HG03280 (cell line): ENCODE measurements at regions not wholly inside any gene's neighbourhood (a gene's known extent, or its start where the extent isn't known, plus 50 kb on each side); places are given as distances from the start of the nearest gene placed in this dataset.

Experiments used
- ATAC-seq: cut with Tn5 transposase; IDR thresholded peaks from one replicate; pipeline ENCODE4 v1.9.1; 2021; ENCODE audit warnings: mild to moderate bottlenecking, moderate library complexity; ENCODE audit not compliant: unreplicated experiment

DNA sequence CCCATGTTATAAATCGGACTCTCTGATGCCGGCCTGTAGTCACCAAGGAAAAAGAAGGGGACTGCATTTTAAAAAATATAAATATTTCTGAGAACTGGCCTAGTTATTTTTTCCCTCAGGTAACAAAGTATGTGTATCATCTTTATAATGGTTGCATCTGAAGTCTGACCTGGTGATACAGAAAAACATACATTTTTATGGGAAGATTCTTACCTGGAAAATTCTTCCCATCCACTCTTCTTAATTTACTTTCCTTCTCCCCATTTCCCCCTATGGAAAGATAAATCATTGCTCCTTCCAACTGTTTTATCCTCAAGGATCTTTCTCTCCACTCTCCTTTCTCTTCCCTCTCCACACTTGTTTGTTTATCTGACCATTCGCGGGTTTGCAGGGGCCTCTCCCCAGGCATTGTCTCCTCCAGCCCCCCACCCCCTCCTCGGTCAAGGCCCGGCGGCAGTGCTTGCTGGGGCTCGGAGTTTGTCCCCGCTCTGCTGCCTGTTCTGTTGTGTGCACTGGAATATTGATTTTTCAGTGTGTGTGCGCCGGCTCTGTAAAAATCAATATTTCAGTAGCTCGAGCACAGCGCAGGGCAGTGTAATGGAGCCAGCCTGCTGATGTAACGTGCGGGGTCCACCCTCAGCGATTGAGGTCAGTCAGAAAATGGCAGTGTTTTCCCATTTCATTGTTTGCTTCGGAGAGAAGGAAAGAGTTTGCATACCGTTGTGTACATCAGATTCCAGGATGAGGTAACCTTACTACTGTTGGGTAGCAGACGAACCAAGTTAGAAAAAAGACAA lies 199.5 kb upstream of the NFE2L3 start:
- ATAC-seq: no peak

DNA sequence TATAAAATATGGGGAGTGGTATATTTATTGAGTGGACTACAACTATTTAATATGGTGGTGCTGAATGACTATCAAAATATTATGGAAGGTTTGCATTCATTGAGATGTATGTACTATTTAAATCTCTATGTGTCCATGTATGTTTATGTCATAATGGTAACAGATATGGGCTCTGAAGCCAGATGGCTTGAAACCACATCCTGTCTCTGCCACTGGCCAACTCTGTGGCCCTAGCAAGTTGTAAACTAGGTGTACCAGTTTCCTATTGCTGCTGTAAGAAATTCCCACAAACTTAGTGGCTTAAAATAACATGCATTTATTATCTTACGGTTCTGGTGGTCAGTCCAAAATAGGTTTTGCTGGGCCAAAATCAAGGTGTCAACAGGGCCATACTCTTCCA lies 198.1 kb upstream of the NFE2L3 start:
- ATAC-seq: no peak

DNA sequence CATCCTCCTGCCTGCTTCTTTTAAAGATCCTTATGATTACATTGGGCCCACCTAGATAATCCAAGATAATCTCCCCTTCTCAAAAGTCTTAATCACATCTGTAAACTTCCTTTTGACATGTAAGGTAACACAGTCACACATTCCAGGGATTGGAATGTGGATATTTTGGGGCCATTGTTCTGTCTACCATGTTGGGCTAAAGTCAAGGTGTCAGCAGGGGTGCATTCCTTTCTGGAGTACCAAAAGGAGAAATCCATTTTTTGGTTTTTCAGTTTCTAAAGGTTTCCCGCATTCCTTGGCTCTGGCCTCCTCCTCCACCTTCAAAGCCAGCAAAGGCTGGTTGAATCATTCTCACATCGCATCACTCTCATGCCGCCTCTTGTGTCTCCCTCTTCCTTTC lies 197.6 kb upstream of the NFE2L3 start:
- ATAC-seq: no peak

DNA sequence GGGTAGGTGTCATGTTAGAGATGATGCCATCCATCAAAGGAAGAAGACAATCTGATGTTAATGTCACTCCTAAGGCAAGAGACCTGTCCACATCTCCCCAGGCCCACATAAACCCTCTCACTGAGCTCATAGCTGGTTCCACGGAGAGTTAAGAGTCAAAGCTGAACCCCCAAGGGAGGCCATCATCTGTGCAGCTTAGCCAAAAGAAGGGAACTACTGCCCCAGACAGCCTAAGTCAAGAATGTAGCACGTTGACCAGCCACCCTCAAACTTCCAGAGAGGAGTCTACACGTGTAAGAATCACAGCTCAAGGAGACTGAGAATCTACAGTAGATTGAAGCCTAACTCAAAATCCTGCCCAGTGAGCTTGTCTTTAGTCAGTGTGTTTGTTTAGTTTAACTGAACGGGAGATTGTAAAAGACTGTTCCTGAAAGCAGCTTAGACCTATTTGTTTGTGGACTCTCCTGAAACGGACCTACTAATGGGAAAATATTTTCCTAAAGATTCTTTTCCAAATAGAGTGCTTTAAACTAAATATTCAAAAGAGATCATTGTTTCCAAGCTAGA lies 192.7 kb upstream of the NFE2L3 start:
- no peak for ATAC-seq

DNA sequence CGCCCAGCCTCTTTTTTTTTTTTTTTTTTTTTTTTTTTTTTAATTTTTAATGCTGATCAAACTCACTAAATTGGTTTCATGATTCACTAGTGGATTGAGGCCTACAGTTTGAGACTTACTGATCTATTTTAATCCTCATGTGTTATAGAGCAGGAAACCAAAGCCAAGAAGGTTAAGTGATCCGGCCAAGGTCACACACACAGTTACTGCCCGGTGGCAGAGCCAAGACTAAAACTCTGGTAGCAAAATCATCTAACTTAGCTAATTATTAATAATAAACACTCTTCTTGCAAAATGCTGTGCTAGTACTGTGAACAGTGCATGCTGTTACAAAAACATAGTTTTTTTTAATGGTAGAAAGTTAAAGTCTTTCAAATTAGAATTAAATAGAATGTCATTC lies 188.3 kb upstream of the NFE2L3 start:
- no peak for ATAC-seq

DNA sequence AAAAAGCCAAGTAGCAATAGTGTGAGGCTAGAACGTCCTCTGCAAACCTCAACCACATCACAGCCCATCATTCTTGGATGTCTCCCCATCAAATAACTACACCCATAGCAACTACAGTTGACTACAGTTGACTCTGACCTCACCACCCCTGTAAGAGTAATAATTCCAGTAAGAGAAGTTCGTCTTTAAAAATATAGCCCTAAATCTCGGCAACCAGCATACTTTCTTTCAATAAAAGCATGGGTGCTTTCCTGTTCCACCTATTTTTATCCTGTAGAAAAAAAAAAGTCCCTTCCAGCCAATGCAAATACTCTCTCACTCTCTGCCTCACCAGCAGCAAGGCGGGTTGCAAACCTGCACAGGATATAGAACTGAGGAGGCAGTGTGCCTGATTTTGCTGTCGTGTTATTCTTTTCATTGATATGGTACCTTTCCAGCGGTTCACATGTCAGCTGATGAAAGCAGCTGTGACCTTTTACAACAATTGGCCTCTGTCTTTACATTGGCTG lies 187.5 kb upstream of the NFE2L3 start:
- ATAC-seq: peak; percentile 31

DNA sequence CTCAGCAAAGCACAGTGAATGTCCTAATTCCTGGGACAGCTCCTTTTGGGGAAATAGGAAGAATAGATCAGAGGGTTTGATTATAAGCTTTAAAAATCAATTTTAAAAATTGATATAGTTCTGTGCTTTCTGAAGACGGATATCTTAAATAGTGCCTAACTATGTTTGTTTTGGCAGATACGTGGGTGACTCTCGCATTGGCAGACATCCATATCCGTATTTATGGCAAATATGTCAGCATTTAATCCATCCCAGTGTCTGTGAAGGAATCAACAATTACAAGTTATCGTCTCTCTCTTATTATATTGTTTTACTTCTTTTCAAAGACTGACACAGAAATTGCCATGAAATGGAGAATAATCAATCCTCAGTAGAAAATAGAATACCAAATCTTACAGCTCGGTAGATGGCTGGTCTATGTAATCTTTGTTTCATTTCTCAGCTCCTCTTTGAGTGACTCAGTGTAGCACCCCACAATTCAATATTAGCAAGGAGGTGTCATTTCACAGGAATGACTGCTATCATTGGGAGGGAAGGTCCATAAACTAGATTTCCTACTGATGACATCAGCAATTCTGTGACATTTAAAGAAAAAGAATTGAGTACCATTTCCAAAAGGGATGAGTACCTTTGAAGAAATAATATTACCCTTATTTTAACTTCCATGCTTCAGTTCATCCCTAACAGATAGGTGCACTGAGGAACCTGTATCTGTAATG lies 186.4 kb upstream of the NFE2L3 start:
- ATAC-seq: no peak

DNA sequence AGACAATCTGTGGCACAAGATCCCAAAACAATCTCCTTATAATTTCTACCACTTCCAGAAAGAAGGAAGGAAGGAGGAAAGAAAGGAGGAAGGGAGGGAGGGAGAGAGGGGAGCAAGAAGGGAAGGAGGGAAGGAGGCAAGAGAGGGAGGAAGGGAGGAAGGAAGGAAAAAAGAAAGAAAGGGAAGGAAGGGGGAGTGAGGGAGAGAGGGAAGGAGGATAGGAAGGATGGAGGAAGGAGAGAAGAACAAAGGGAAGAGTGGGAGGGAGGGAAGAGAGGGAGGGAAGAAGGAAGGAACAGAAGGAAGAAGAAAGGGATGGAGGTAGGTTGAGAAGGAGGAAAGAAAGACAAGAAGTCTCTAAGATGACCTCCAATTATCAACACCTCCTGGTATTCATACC lies 185.5 kb upstream of the NFE2L3 start:
- ATAC-seq: no peak

DNA sequence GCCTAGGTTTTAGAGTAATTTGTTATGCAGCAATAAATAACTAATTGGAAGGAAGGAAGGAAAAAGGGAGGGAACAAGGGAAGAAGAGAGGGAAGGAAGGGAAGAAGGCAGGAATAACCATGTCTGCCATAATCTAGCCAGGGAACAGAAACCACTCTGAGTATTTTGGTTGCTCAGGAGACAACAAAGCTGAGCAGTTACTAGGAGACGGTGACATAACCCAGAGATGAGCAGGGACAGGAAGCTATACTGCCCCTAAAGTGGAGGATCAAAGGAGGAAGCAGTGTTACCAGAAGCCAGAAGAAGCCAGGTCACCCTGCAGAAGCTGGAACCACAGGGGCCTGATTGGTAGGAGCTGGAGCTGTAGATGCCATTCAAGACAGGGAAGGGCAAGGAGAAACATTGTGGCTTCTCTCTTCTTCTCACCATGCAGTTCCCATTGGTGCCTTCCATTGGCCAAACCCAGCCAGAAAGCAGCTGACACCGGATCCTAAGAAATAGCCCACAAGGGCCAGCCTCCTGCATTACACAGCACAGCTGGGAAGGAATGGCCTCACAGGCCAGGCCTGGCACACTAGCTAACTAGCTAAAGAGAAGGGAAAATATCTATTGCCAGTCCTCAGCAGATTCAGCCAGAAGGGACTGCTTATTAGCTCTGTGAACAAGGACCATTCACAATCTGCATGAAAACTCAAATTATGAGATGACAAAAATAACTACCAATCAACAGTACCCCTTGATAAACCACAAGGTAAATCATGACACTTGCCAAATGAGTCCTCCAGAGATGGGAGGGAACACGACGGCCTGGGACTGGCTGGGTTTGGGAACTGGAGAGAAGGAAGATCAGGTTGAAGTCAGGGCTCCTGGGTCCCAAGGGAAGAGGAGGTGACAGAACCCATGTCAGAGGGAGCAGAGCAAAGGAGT lies 184.5 kb upstream of the NFE2L3 start:
- ATAC-seq: peak; percentile 39

DNA sequence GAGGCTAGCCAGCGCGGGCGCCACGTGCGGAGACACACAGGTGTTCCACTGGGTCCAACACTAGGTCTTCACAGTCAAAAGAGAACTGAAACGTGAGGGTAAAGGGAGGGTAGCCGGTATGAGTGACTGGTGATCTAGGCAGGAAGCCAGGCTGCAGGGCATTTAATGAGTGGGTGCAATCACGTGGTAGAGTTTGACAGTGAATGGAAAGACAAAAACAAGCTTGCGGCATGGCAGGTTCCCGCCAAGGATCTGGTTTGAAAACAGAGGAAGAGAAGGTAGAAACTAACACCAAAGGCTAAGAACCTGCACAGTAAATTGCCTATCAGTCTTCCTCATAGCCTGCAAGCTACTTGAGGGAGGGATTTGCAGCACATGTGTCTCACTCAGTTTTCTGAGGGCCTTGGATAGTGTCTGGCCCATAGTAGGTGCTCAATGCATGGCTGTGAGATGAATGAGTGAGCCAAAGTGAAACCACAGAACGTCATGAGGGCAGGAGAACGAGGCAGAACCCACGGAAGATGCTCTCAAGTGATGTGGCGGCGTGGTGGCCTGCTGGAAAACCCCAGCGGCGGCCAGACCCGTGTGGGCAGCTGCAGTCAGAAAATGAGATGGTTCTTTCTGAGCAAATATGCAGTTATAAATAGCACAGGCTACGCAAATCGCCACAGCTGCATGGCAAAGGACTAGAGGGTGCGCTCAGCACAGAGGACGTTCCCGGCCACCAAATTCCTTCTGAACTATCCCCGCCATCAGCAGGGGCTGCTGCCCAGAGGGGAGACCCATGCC lies 183.6 kb upstream of the NFE2L3 start:
- peak; percentile 62 for ATAC-seq

DNA sequence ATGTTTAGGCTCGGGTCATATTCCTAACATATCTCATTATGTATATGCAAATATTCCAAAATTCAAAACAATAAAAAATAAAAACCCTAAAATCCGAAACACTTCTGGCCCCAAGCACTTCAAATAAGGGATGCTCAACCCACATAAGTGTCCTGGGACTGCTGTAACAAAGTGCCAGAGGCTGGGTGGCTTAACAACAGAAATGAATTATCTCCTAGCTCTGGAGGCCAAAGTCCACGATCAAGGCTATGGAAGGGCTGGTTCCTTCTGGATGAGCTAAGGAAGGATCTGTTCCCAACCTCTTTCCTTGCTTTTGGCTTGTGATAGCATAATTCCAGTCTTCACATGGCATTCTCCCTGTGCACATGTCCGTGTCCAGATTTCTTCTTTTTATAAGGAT lies 181.6 kb upstream of the NFE2L3 start:
- ATAC-seq: no peak

DNA sequence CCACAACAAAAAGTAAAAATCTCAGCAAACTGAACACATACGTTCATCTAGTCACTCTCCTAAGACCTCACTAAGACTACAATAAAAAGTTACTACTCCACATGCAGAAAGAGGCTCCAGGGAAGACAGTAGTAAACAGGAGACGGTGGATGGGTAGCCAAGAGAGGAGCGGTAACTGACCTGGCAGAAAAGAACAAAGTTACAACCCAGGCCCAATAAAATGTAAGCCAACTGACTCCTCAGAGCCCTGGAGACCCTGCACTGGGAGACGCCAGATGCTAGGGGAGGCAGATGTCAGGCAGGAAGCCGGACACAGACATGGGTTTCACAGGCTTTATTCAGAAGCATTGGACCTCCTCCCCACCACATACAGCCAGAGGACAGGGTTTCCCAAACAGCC lies 181.1 kb upstream of the NFE2L3 start:
- ATAC-seq: no peak

DNA sequence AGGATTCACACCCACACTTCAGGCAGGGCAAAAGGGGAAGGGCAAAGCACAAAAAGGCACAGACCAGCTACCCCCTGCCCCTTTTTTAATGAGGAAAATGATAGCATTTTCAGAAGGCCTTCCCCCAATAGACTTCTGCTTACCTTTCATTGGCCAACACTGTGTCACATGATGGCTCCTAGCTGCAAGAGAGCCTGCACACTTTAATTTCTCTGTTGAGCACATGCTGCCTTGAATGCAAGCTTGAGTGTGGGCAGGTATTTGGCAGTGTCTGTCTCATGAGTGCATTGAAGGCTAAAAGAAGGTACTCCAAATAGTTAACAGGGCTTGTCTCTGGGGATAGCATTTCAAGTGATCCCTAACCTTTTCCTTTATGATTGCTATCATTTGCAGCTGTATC lies 175.4 kb upstream of the NFE2L3 start:
- ATAC-seq: no peak

DNA sequence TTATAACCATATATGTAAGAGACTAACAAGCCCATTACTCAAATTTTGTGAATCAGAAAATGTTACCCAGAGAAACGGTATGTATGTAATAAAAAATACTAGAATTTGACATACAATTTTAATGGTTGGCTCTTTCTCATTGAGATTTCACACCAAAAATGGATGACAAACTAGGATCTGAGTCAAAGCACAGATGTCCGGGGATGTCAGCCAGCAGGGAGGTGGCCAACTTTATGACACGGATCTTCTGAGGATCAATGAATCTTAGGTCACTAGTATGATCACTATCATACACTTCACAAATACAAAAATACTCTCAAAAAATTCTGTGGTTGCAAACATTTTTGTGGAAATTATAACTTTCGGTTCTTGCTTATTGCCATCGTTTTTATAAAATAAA lies 173.5 kb upstream of the NFE2L3 start:
- no peak for ATAC-seq

DNA sequence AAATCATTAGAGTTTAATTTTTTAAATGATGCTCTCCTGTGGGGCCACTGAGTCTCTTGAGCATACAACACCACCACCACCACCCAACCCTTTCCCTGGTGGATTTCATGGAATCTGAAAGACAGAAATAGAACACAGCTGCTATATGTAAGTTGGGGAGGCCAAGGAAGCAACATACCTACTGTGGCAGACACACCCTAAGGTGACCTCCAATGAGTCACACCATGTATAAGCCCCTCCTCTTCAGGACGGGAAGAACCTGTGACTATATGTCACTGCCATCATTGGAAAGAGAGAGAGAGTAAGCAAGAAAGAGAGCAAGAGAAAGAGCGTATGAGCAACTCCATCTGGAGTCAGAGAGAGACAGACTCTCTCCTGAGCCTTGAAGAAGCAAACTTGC lies 172.4 kb upstream of the NFE2L3 start:
- no peak for ATAC-seq

DNA sequence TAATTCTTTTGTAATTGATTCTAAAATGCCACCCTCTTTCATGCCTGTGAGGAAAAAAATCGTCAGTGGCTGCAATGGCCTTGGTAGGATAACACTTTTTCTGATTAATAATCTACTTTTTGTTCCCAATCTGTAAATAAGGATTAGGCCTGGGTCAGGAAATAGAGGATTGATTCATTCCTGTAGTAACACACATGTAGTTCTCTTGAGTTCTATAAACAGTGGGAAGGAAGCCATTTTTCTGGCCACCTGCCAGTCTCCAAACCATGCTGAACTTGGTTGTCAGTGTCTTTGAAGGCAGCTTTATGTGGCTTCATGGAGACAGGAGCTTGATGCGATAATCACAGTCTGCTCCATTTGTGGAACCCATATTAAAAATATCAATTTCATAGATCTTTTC lies 169.3 kb upstream of the NFE2L3 start:
- ATAC-seq: no peak

DNA sequence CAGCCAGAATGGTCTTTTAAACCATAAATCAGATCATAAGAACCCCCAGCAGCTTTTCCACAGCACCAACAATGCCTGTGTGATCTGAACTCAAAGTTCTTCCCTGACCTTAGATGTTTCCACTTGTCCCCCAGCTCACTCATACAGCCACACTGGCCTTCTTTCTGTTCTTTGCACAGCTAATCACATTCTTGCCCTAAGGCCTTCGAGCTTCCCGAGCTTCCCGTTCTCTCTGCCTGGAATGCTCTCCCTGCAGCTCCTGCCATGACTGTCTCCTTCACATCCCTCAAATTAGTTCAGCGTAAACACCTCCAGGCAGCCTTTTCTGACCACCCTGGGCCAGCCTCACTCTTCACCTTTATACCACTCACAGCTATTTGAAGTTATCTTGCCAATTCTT lies 166.8 kb upstream of the NFE2L3 start:
- ATAC-seq: no peak

DNA sequence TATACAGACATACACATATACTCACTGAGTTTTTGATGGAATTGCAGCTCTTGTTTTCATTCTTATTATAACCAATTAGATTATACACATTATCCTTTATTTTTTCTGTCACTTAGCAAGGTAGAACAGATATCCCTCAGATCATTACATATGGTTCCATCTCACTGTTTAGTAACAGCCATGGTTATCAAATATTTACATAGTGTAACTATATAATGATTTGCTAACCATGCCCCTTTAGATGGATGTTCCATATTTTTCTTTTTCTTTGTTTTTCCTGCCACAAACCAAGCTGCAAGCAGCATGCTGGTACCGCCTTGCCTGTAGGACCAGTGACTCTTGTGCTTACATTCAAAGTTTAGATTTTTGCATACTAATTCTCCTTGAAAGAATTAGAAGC lies 163.4 kb upstream of the NFE2L3 start:
- no peak for ATAC-seq

DNA sequence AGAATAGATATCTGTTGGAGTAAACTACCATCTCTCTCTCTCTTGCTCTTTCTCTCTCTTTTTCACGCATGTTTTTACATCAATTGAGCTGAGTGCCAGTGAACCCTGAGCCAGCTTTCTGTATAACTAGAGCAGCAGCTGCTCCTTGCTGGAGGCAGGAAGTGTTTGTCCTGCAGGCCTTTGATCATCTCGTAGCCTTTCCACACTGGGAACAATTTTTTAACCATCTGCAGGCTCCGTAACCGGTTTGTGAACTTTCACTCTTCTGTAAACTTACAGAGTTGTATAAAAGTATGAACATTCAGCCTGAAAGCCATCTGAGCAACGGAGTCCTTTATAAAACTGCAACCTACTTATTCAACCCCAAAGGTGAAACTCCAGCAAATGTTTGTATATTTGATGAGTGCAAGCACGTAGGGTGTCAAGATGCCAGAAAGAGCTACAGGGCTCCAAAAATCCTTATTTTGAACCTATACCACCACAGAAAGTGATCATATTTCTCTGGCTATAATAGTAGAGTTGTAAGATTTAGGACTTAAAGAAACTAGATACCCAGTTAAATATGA lies 162.8 kb upstream of the NFE2L3 start:
- no peak for ATAC-seq

DNA sequence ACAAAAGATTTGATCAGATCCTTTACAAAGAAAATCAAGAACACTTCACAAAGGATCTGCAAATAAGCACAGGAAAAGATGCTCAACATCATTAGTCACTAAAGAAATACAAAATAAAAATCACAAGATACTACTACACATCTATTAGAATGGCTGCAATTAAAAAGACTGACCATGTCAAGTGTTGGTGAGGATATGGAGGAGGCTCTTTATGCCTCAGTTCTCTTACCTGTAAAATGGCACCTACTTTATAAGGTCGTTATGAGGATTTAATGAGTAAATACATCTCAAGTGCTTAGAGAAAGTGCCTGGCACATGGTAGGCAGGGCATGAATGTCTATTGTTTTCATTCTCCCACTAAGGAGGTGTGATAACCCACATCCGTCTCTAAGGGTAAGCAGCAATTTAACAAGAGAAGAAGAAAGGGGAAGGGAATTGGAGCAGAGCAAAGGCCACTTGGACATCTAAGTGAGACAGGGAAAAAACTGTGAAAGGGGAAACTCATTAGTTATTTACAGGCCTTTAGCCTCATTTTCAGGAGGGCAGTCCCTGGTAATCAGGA lies 157.5 kb upstream of the NFE2L3 start:
- ATAC-seq: no peak
